ENCODE measurements at regions not wholly inside any gene's neighbourhood (a gene's known extent, or its start where the extent isn't known, plus 50 kb on each side); places are given as distances from the start of the nearest gene placed in this dataset.

DNA sequence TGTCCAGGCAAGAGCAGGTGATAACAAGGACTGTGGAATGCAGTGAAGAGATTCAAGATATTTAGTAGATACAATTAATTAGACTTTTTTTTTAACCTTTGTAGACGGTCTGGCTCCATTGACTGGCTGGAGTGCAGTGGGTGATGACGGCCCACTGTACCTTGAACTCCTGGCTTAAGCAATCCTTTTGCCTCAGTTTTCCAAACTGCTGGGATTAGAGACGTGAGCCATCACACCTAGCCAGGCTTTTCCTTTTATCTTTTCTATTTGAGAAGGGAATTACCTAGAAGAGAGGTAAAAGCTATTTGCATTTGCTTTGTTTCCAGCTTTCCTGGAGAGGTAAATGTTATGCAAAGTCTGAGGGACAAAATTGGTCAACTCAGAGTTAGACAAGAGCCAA lies 213.0 kb upstream of the MAGI2 start:
- TF ChIP-seq GATA2 (IDR thresholded peaks at IDR 0.05; ENCODE audit: low read depth, low read length) = no peak
- TF ChIP-seq GATA3 (IDR thresholded peaks at IDR 0.05; ENCODE audit: low read depth, low read length) = no peak

All from SH-SY5Y (cell line).